NCI-H1436 (cell line): ENCODE measurements at regions not wholly inside any gene's neighbourhood (a gene's known extent, or its start where the extent isn't known, plus 50 kb on each side); places are given as distances from the start of the nearest gene placed in this dataset.

ENCODE experiments used
- DNase-seq: peaks from one replicate; lab custom pipeline; 2025; lab: John Stamatoyannopoulos, UW

- DNase-seq, result no peak
These were observed 57.8 kb upstream of the PLSCR4 start for GRCh38 chr3:146308682-146309081.

GRCh38 chr3:146308222-146308621 lies 57.3 kb upstream of the PLSCR4 start:
- DNase-seq, result no peak

GRCh38 chr3:146307456-146307725 lies 56.5 kb upstream of the PLSCR4 start:
- DNase-seq, result no peak

DNA sequence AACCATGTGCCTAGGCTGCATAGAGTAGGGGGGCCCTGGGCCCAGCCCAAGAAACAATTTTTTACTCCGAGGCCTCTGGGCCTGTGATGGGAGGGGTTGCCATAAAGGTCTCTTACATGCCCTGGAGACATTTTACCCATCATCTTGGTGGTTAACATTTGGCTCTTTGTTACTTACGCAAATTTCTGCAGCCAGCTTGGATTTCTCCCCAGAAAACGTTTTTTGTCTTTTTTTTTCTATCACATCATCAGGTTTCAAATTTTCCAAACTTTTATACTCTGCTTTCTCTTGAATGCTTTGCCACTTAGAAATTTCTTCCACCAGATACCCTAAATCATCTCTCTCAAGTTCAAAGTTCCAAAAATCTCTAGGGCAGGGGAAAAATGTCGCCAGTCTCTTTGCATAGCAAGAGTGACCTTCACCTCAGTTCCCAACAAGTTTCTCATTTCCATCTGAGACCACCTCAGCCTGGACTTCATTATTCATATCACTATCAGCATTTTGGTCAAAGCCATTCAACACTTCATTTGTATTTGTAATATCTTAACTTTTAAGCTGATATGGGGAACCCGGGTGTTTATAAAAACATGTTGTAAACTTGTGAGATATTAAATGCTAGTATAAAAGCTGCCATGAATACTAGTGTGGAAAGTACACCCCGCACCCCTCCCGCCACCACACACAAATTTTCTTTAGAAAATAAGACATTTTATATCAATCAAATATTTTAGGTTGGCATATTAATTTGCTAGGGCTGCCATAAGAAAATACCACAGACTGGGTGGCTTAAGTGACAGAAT lies 56.0 kb upstream of the PLSCR4 start:
- DNase-seq, result no peak

DNA sequence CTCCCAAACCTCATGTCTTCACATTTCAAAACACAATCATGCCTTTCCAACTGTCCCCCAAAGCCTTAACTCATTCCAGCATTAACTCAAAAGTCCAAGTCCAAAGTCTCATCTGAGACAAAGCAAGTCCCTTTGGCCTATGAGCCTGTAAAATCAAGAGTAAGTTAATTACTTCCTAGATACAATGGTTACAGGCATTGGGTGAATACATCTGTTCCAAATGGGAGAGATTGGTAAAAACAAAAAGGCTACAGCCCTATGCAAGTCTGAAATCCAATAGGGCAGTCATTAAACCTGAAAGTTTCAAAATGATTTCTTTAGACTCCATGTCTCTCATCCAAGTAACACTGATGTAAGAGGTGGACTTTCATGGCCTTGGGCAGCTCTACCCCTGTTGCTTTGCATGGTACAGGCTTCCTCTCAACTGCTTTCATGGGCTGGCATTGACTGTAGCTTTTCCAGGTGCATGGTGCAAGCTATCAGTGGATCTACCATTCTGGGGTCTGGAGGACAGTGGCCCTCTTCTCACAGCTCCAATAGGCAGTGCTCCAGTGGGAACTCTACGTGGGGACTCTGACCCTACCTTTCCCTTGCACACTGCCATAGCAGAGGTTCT lies 55.0 kb upstream of the PLSCR4 start:
- DNase-seq, result no peak

DNA sequence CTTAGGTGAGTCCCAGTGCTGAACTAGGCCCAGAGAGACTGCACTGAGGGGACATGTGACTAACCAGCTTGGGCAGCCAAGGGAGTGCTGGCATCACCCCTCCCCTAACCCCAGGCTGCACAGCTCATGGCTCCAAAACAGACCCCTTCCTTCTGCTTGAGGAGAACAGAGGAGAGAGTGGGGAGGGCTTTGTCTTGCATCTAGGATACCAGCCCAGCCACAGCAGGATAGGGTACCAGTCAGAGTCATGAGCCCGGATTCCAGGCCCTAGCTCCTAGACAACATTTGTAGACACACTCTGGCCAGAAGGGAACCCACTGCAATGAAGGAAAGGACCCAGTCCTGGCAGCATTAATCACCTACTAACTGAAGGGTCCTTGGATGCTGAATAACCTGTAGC lies 49.9 kb upstream of the PLSCR4 start:
- no peak for DNase-seq
